ENCODE measurements at regions not wholly inside any gene's neighbourhood (a gene's known extent, or its start where the extent isn't known, plus 50 kb on each side); places are given as distances from the start of the nearest gene placed in this dataset.
A peak's percentile ranks its signal among the peaks of the same experiment; 100 is the strongest.

GRCh38 chr11:128053981-128054931, 533.1 kb downstream of the ETS1 start:
- Histone ChIP-seq H3K9ac (ENCODE audit: low read depth, low read length) (no peak overlapping the region), H2AK5ac (ENCODE audit: low read depth, low read length) (peak overlapping the region; percentile 69; the same call in 1 of the 2 replicates), H3K4me1 (ENCODE audit: control insufficient read depth, insufficient read depth, low read length) (peaks cover 10% of the 10 kb centered on the region), H2BK20ac (ENCODE audit: low read depth, low read length) (peak overlapping the region; percentile 89; the same call in 1 of the 2 replicates), H2BK5ac (ENCODE audit: low read depth, low read length, poor library complexity, severe bottlenecking) (no peak overlapping the region), H3K23ac (ENCODE audit: low read depth, low read length) (no peak overlapping the region; the same call in 1 of the 2 replicates), H4K91ac (ENCODE audit: insufficient read depth, low read depth, low read length) (no peak overlapping the region), H3K4me3 (ENCODE audit: insufficient read depth, low read depth, low read length) (no peak overlapping the region), H4K5ac (ENCODE audit: low read depth, low read length) (no peak overlapping the region), H2AK9ac (replicated peaks; ENCODE audit: low read depth, low read length, poor library complexity) (no peak overlapping the region), H3K79me1 (ENCODE audit: low read depth in 1 of 2, low read length in 2 of 2) (no peaks in the 10 kb centered on the region), H2BK15ac (ENCODE audit: low read depth, low read length) (peak overlapping the region; percentile 69; the same call in 1 of the 3 replicates), H4K8ac (ENCODE audit: low read depth in 2 of 2, low read length in 2 of 2) (peak overlapping the region in 1 of 2 experiments; percentile 78; a peak in 2 of 4 replicates), H3K4me2 (ENCODE audit: low read depth, low read length) (no peak overlapping the region), H3K56ac (ENCODE audit: extremely low read depth, insufficient read depth, low read length) (no peak overlapping the region; the same call in 1 of the 2 replicates), H2BK120ac (ENCODE audit: low read depth, low read length) (peak overlapping the region; percentile 97; the same call in 1 of the 2 replicates), H4K20me1 (ENCODE audit: insufficient read depth, low read length) (no peaks in the 10 kb centered on the region), H3K9me3 (ENCODE audit: control insufficient read depth, insufficient read depth, low read length) (no peaks in the 10 kb centered on the region), H3K27me3 (ENCODE audit: control insufficient read depth, insufficient read depth, low read length) (no peaks in the 10 kb centered on the region), H3K14ac (replicated peaks; ENCODE audit: low read depth, low read length) (peak overlapping the region; percentile 77; the same call in 1 of the 2 replicates), H3K9me1 (ENCODE audit: insufficient read depth, low read length) (peaks cover 4% of the 10 kb centered on the region; the same call in 1 of the 2 replicates), H3K18ac (ENCODE audit: low read depth, low read length) (no peak overlapping the region), H2AFZ (replicated peaks; ENCODE audit: low read length, poor library complexity) (no peak overlapping the region), H3K27ac (ENCODE audit: insufficient read depth, low read length) (no peak overlapping the region), H3K36me3 (ENCODE audit: control insufficient read depth, insufficient read depth, low read length) (no peaks in the 10 kb centered on the region), H3K4ac (ENCODE audit: low read depth, low read length) (peak overlapping the region; percentile 78; the same call in 1 of the 2 replicates)
- ChIA-PET CTCF (interaction anchor here (0.8 to 1.7 kb wide), 2 partner anchors 11 to 104 kb away, joined by 3 to 4 read pairs; no protein-coding TSS in a partner anchor), POLR2A (ENCODE audit: unreplicated experiment) (no interaction called here)
- intact Hi-C loops (cut with micrococcal nuclease), result loop anchor here (1.0 kb wide), 1 partner anchor 15 kb away; no protein-coding TSS in a partner anchor
- ATAC-seq (ENCODE audit: low read depth) (peak; percentile 44), DNase-seq (peak; percentile 47)
- WGBS, 2 experiments (ENCODE audit: extremely low coverage in 2 of 2, insufficient read length in 1 of 2), result no CpG with 5 or more reads among the region's 2 CpGs
- BruUV-seq (replicated peaks), result no TSS peak
- in situ Hi-C loops (cut with MboI; ENCODE audit: low sequenced_read_pairs), result no loop called here
- dilution Hi-C loops (cut with HindIII; ENCODE audit: low sequenced_read_pairs, unreplicated experiment), result no loop called here
- no peak for TF ChIP-seq RCOR1 (IDR thresholded peaks at IDR 0.05; ENCODE audit: insufficient replicate concordance, low read length)
- TF ChIP-seq USF2 (IDR thresholded peaks at IDR 0.05; ENCODE audit: low read depth, low read length), result no peak
- TF ChIP-seq CTCF (conservative IDR thresholded peaks at IDR 0.05; ENCODE audit: low read depth, low read length), result no peak
- TF ChIP-seq CHD1 (IDR thresholded peaks at IDR 0.05; ENCODE audit: low read depth, low read length), result no peak
